Karpas-422 (cell line): ENCODE measurements at regions not wholly inside any gene's neighbourhood (a gene's known extent, or its start where the extent isn't known, plus 50 kb on each side); places are given as distances from the start of the nearest gene placed in this dataset.
"Not testable (repeated sequence)": the region's sequence is repeated elsewhere in the genome, so short reads cannot be mapped to it uniquely, and the experiment has no call there.

ENCODE experiments used
- DNase-seq: peaks from one replicate; pipeline ENCODE4 v3.0.0-alpha.2; 2015
- H2AFZ ChIP-seq: fragments of 200-600 bp; sonication (generic); 2 replicates; pipeline ENCODE4 v1.6.1; 2014; ENCODE audit warnings: antibody characterized with exemption, low read length, mixed read lengths
- H3K27ac ChIP-seq: fragments of 200-600 bp; sonication (generic); 2 replicates; pipeline ENCODE4 v1.5.1; 2014; ENCODE audit warnings: mild to moderate bottlenecking, low read length, moderate library complexity
- H3K27me3 ChIP-seq: fragments of 200-600 bp; sonication (generic); 2 replicates; pipeline ENCODE4 v1.6.1; 2014; ENCODE audit warnings: low read length, mixed read lengths
- H3K36me3 ChIP-seq: fragments of 200-600 bp; sonication (generic); 2 replicates; pipeline ENCODE4 v1.6.1; 2014; ENCODE audit warnings: low read length, mixed read lengths; ENCODE audit not compliant: insufficient read depth
- H3K4me1 ChIP-seq: fragments of 200-600 bp; sonication (generic); 2 replicates; pipeline ENCODE4 v1.6.1; 2014; ENCODE audit warnings: mild to moderate bottlenecking, low read length, mixed read lengths
- H3K4me2 ChIP-seq: fragments of 200-600 bp; sonication (generic); 2 replicates; pipeline ENCODE4 v1.6.1; 2014; ENCODE audit warnings: low read length, low read depth, mild to moderate bottlenecking; ENCODE audit not compliant: poor library complexity, severe bottlenecking
- H3K4me3 ChIP-seq: fragments of 200-600 bp; sonication (generic); 2 replicates; pipeline ENCODE4 v1.5.1; 2014; ENCODE audit warnings: mild to moderate bottlenecking, antibody characterized with exemption, low read length, mixed read lengths
- H3K79me2 ChIP-seq: fragments of 200-600 bp; sonication (generic); 2 replicates; pipeline ENCODE4 v1.6.1; 2014; ENCODE audit warnings: mild to moderate bottlenecking, low read length, mixed read lengths
- H3K9ac ChIP-seq: fragments of 200-600 bp; sonication (generic); 2 replicates; pipeline ENCODE4 v1.6.0; 2014; ENCODE audit warnings: low read length
- H3K9me2 ChIP-seq: fragments of 200-600 bp; sonication (generic), shearing (Covaris generic); replicated peaks from 2 replicates; pipeline ENCODE4 v1.6.0; 2014; ENCODE audit warnings: mild to moderate bottlenecking, low read length, moderate library complexity; ENCODE audit not compliant: insufficient read depth
- H3K9me3 ChIP-seq: fragments of 300-700, 200-600 bp; sonication (generic); 2 replicates; pipeline ENCODE4 v1.6.1; 2014; ENCODE audit warnings: low read length, mixed read lengths
- H4K20me1 ChIP-seq: fragments of 200-600 bp; sonication (generic); 2 replicates; pipeline ENCODE4 v1.6.1; 2014; ENCODE audit warnings: mild to moderate bottlenecking, antibody characterized with exemption, low read length, low read depth; ENCODE audit not compliant: insufficient read depth

GRCh38 chr9:1179366-1179765 lies 129.2 kb downstream of the DMRT2 start:
- H3K4me1 ChIP-seq, result no peaks in the 10 kb centered on the region
- no peaks in the 10 kb centered on the region for H3K9me2 ChIP-seq
- no peak overlapping the region for H3K27ac ChIP-seq
- no peak overlapping the region for H2AFZ ChIP-seq
- H3K4me3 ChIP-seq, result no peak overlapping the region
- no peaks in the 10 kb centered on the region for H3K9me3 ChIP-seq
- H3K4me2 ChIP-seq, result no peak overlapping the region
- no peaks in the 10 kb centered on the region for H4K20me1 ChIP-seq
- no peaks in the 10 kb centered on the region for H3K79me2 ChIP-seq
- no peak for DNase-seq
- H3K27me3 ChIP-seq, result no peaks in the 10 kb centered on the region
- H3K9ac ChIP-seq, result no peak overlapping the region
- H3K36me3 ChIP-seq, result no peaks in the 10 kb centered on the region

- H4K20me1 ChIP-seq, result no peaks in the 10 kb centered on the region
- no peaks in the 10 kb centered on the region for H3K79me2 ChIP-seq
- DNase-seq, result no peak
- no peaks in the 10 kb centered on the region for H3K9me2 ChIP-seq
- no peaks in the 10 kb centered on the region for H3K36me3 ChIP-seq
- no peak overlapping the region for H3K9ac ChIP-seq
- H3K4me3 ChIP-seq, result no peak overlapping the region
- H3K4me1 ChIP-seq, result no peaks in the 10 kb centered on the region
- no peaks in the 10 kb centered on the region for H3K9me3 ChIP-seq
- no peaks in the 10 kb centered on the region for H3K27me3 ChIP-seq
- H3K27ac ChIP-seq, result no peak overlapping the region
- no peak overlapping the region for H2AFZ ChIP-seq
- no peak overlapping the region for H3K4me2 ChIP-seq
These were observed 134.0 kb downstream of the DMRT2 start for GRCh38 chr9:1184146-1184545.

- not testable (repeated sequence) for H2AFZ ChIP-seq, H3K9me3 ChIP-seq, H4K20me1 ChIP-seq
These were observed 137.0 kb downstream of the DMRT2 start for GRCh38 chr9:1187137-1187536.

GRCh38 chr9:1195636-1196035 lies 145.5 kb downstream of the DMRT2 start:
- not testable (repeated sequence) for H3K4me3 ChIP-seq, H3K9me3 ChIP-seq, H3K36me3 ChIP-seq, H3K27me3 ChIP-seq, H3K27ac ChIP-seq, H3K4me2 ChIP-seq, H3K79me2 ChIP-seq, H3K9ac ChIP-seq, H3K4me1 ChIP-seq, H4K20me1 ChIP-seq, H3K9me2 ChIP-seq, DNase-seq, H2AFZ ChIP-seq

More at GRCh38 chr9:1187137-1187536, 137.0 kb downstream of the DMRT2 start:
- not testable (repeated sequence) for H3K4me2 ChIP-seq, H3K9me2 ChIP-seq, H3K27ac ChIP-seq, H3K9ac ChIP-seq, DNase-seq, H3K79me2 ChIP-seq, H3K4me1 ChIP-seq, H3K36me3 ChIP-seq, H3K4me3 ChIP-seq, H3K27me3 ChIP-seq

GRCh38 chr9:1198085-1198484 lies 147.9 kb downstream of the DMRT2 start:
- no peak overlapping the region for H3K4me3 ChIP-seq
- no peaks in the 10 kb centered on the region for H3K9me3 ChIP-seq
- DNase-seq, result no peak
- no peaks in the 10 kb centered on the region for H4K20me1 ChIP-seq
- H3K27ac ChIP-seq, result no peak overlapping the region
- no peaks in the 10 kb centered on the region for H3K27me3 ChIP-seq
- no peaks in the 10 kb centered on the region for H3K4me1 ChIP-seq
- no peak overlapping the region for H3K9ac ChIP-seq
- H2AFZ ChIP-seq, result no peak overlapping the region
- H3K4me2 ChIP-seq, result no peak overlapping the region
- no peaks in the 10 kb centered on the region for H3K79me2 ChIP-seq
- no peaks in the 10 kb centered on the region for H3K9me2 ChIP-seq
- no peaks in the 10 kb centered on the region for H3K36me3 ChIP-seq

GRCh38 chr9:1200847-1201251 lies 150.7 kb downstream of the DMRT2 start:
- no peak overlapping the region for H3K4me3 ChIP-seq
- no peak overlapping the region for H2AFZ ChIP-seq
- no peaks in the 10 kb centered on the region for H3K4me1 ChIP-seq
- no peaks in the 10 kb centered on the region for H3K27me3 ChIP-seq
- DNase-seq, result no peak
- H3K27ac ChIP-seq, result no peak overlapping the region
- no peaks in the 10 kb centered on the region for H3K9me3 ChIP-seq
- H3K79me2 ChIP-seq, result no peaks in the 10 kb centered on the region
- no peak overlapping the region for H3K9ac ChIP-seq
- no peaks in the 10 kb centered on the region for H4K20me1 ChIP-seq
- no peaks in the 10 kb centered on the region for H3K9me2 ChIP-seq
- H3K36me3 ChIP-seq, result no peaks in the 10 kb centered on the region
- H3K4me2 ChIP-seq, result no peak overlapping the region

- no peaks in the 10 kb centered on the region for H3K79me2 ChIP-seq
- no peak overlapping the region for H3K9ac ChIP-seq
- no peak overlapping the region for H2AFZ ChIP-seq
- H4K20me1 ChIP-seq, result no peaks in the 10 kb centered on the region
- no peak overlapping the region for H3K27ac ChIP-seq
- H3K27me3 ChIP-seq, result no peaks in the 10 kb centered on the region
- H3K9me3 ChIP-seq, result no peaks in the 10 kb centered on the region
- no peak for DNase-seq
- H3K4me3 ChIP-seq, result no peak overlapping the region
- no peak overlapping the region for H3K4me2 ChIP-seq
- H3K4me1 ChIP-seq, result no peaks in the 10 kb centered on the region
- H3K36me3 ChIP-seq, result no peaks in the 10 kb centered on the region
- H3K9me2 ChIP-seq, result no peaks in the 10 kb centered on the region
These were observed 151.1 kb downstream of the DMRT2 start for GRCh38 chr9:1201262-1201661.

- Histone ChIP-seq H3K4me2 (no peak overlapping the region), H3K36me3 (no peaks in the 10 kb centered on the region), H3K9me2 (no peaks in the 10 kb centered on the region), H3K27ac (no peak overlapping the region), H4K20me1 (no peaks in the 10 kb centered on the region), H3K4me1 (no peaks in the 10 kb centered on the region), H3K9ac (no peak overlapping the region), H3K9me3 (no peaks in the 10 kb centered on the region), H2AFZ (no peak overlapping the region), H3K4me3 (no peak overlapping the region), H3K79me2 (no peaks in the 10 kb centered on the region), H3K27me3 (no peaks in the 10 kb centered on the region)
- no peak for DNase-seq
These were observed 151.7 kb downstream of the DMRT2 start for GRCh38 chr9:1201901-1202300.
